ENCODE measurements at regions not wholly inside any gene's neighbourhood (a gene's known extent, or its start where the extent isn't known, plus 50 kb on each side); places are given as distances from the start of the nearest gene placed in this dataset.

- Histone ChIP-seq H3K9me2 (replicated peaks; ENCODE audit: insufficient read depth) (no peaks in the 10 kb centered on the region), H3K27me3 (no peaks in the 10 kb centered on the region), H3K4me2 (no peak overlapping the region), H3K9me3 (ENCODE audit: low read depth) (no peaks in the 10 kb centered on the region), H2AFZ (no peak overlapping the region), H3K27ac (no peak overlapping the region), H3K4me1 (ENCODE audit: insufficient read depth) (no peaks in the 10 kb centered on the region), H3K36me3 (replicated peaks; ENCODE audit: insufficient read depth, low read depth) (no peaks in the 10 kb centered on the region), H3K79me2 (no peaks in the 10 kb centered on the region), H4K20me1 (ENCODE audit: insufficient read depth, poor library complexity, severe bottlenecking) (no peaks in the 10 kb centered on the region), H3K4me3 (no peak overlapping the region)
- TF ChIP-seq EZH2phosphoT487 (IDR thresholded peaks at IDR 0.05; ENCODE audit: low read depth, severe bottlenecking, unreplicated experiment): no peak
- no peak for TF ChIP-seq CTCF (IDR thresholded peaks at IDR 0.05; ENCODE audit: poor library complexity)
- no peak for TF ChIP-seq EZH2 (IDR thresholded peaks at IDR 0.05; ENCODE audit: borderline replicate concordance)
- DNase-seq (ENCODE audit: low spot score): no peak
- WGBS (ENCODE audit: low lambda C conversion rate, missing lambda C conversion rate): 82% methylated on average over 5 of the region's 5 CpGs
Measured at GRCh38 chr6:76866091-76866915, 597.0 kb downstream of the HTR1B start.

GRCh38 chr6:76862936-76863335, 600.4 kb downstream of the HTR1B start:
- H4K20me1 ChIP-seq (ENCODE audit: insufficient read depth, poor library complexity, severe bottlenecking): no peaks in the 10 kb centered on the region
- DNase-seq (ENCODE audit: low spot score): no peak
- no peak for TF ChIP-seq CTCF (IDR thresholded peaks at IDR 0.05; ENCODE audit: poor library complexity)
- no peak for TF ChIP-seq EZH2phosphoT487 (IDR thresholded peaks at IDR 0.05; ENCODE audit: low read depth, severe bottlenecking, unreplicated experiment)
- TF ChIP-seq EZH2 (IDR thresholded peaks at IDR 0.05; ENCODE audit: borderline replicate concordance): no peak
- H3K27me3 ChIP-seq: no peaks in the 10 kb centered on the region
- no peak overlapping the region for H3K27ac ChIP-seq
- 0% methylated on average over 1 of the region's 1 CpG for WGBS (ENCODE audit: low lambda C conversion rate, missing lambda C conversion rate)
- H3K79me2 ChIP-seq: no peaks in the 10 kb centered on the region
- no peak overlapping the region for H2AFZ ChIP-seq
- no peaks in the 10 kb centered on the region for H3K4me1 ChIP-seq (ENCODE audit: insufficient read depth)
- no peaks in the 10 kb centered on the region for H3K36me3 ChIP-seq (replicated peaks; ENCODE audit: insufficient read depth, low read depth)
- no peaks in the 10 kb centered on the region for H3K9me3 ChIP-seq (ENCODE audit: low read depth)
- H3K9me2 ChIP-seq (replicated peaks; ENCODE audit: insufficient read depth): no peaks in the 10 kb centered on the region
- no peak overlapping the region for H3K4me3 ChIP-seq
- H3K4me2 ChIP-seq: no peak overlapping the region

DNA sequence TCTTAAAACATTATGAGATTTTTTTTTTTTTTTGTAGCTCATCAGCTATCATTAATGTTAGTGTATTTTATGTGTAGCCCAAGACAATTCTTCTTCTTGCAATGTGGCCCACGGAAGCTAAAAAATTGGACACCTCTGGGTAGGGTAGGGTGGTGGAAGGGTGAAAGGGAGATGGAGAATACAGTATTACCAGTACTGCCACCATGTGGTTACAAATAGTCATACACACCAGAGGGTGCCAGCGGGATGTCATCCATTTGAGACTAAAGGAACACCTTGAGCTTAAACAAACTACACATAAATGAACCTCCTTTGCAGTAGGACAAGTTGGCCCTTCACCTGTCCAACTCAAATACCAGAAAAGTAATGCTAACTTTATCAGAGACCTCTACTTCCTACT, 601.9 kb downstream of the HTR1B start:
- Histone ChIP-seq H3K4me2 (no peak overlapping the region), H3K4me3 (no peak overlapping the region), H2AFZ (no peak overlapping the region), H4K20me1 (ENCODE audit: insufficient read depth, poor library complexity, severe bottlenecking) (no peaks in the 10 kb centered on the region), H3K27ac (no peak overlapping the region), H3K27me3 (no peaks in the 10 kb centered on the region), H3K36me3 (replicated peaks; ENCODE audit: insufficient read depth, low read depth) (no peaks in the 10 kb centered on the region), H3K9me3 (ENCODE audit: low read depth) (no peaks in the 10 kb centered on the region), H3K9me2 (replicated peaks; ENCODE audit: insufficient read depth) (no peaks in the 10 kb centered on the region), H3K4me1 (ENCODE audit: insufficient read depth) (no peaks in the 10 kb centered on the region), H3K79me2 (no peaks in the 10 kb centered on the region)
- peak; percentile 40 for TF ChIP-seq CTCF (IDR thresholded peaks at IDR 0.05; ENCODE audit: poor library complexity)
- TF ChIP-seq EZH2 (IDR thresholded peaks at IDR 0.05; ENCODE audit: borderline replicate concordance): no peak
- TF ChIP-seq EZH2phosphoT487 (IDR thresholded peaks at IDR 0.05; ENCODE audit: low read depth, severe bottlenecking, unreplicated experiment): no peak
- WGBS (ENCODE audit: low lambda C conversion rate, missing lambda C conversion rate): 49% methylated on average over 2 of the region's 2 CpGs
- peak; percentile 49 for DNase-seq (ENCODE audit: low spot score)

Data from hepatocyte (in vitro differentiated cells).